WTC11 (cell line): ENCODE measurements at regions not wholly inside any gene's neighbourhood (a gene's known extent, or its start where the extent isn't known, plus 50 kb on each side); places are given as distances from the start of the nearest gene placed in this dataset.

Experiments
- ATAC-seq: fragments of 200-7000 bp; cut with Tn5 transposase; 2 replicates; pipeline ENCODE4 v1.10.0; 2021; ENCODE audit warnings: mild to moderate bottlenecking, moderate library complexity
- CTCF ChIA-PET: fragments of 300-600 bp; sonication (Branson Sonifier 250); formaldehyde crosslinking; loops from one replicate; lab custom pipeline; 2021; ENCODE audit warnings: antibody characterized with exemption; lab: Charles Lee
- POLR2A ChIA-PET: fragments of 350-600 bp; sonication (Branson Sonifier 250); formaldehyde crosslinking; loops from one replicate; lab custom pipeline; 2021; ENCODE audit warnings: antibody characterized with exemption; lab: Charles Lee
- DNase-seq: peaks from one replicate; pipeline ENCODE4 v3.0.0; 2021; ENCODE audit warnings: low spot score
- H3K27ac Mint-ChIP-seq: 2 replicates; pipeline ENCODE4 v1.8.0; 2021; ENCODE audit warnings: mixed read lengths
- H3K27me3 Mint-ChIP-seq: 2 replicates; pipeline ENCODE4 v1.8.0; 2021; ENCODE audit warnings: low read depth, mild to moderate bottlenecking, moderate library complexity, mixed read lengths
- H3K36me3 Mint-ChIP-seq: 2 replicates; pipeline ENCODE4 v1.8.0; 2021; ENCODE audit warnings: mixed read lengths
- H3K4me1 Mint-ChIP-seq: 2 replicates; pipeline ENCODE4 v1.8.0; 2022; ENCODE audit warnings: mixed read lengths
- H3K4me3 Mint-ChIP-seq: 2 replicates; pipeline ENCODE4 v1.8.0; 2021; ENCODE audit warnings: mild to moderate bottlenecking, moderate library complexity, mixed read lengths
- H3K9me3 Mint-ChIP-seq: 2 replicates; pipeline ENCODE4 v1.8.0; 2021; ENCODE audit warnings: mixed read lengths
- CBFB ChIP-seq: sonication (generic); formaldehyde crosslinking; IDR thresholded peaks from 2 replicates; pipeline ENCODE4 v1.8.1; 2022; ENCODE audit warnings: mild to moderate bottlenecking, low read depth, missing genetic modification reagents
- E2F1 ChIP-seq: sonication (generic); formaldehyde crosslinking; IDR thresholded peaks from 2 replicates; pipeline ENCODE4 v1.8.0; 2022; ENCODE audit warnings: mild to moderate bottlenecking, missing genetic modification reagents
- ERG ChIP-seq: fragments of 250-450 bp; sonication (Bioruptor Pico); IDR thresholded peaks from 2 replicates; pipeline ENCODE4 v1.8.0; 2021; ENCODE audit warnings: mild to moderate bottlenecking
- FOXP4 ChIP-seq: sonication (generic); formaldehyde crosslinking; IDR thresholded peaks from 2 replicates; pipeline ENCODE4 v1.8.0; 2022; ENCODE audit warnings: mild to moderate bottlenecking, missing genetic modification reagents
- NFATC4 ChIP-seq: fragments of 250-450 bp; sonication (Bioruptor Pico); IDR thresholded peaks from 2 replicates; pipeline ENCODE4 v1.9.0; 2021; ENCODE audit warnings: mild to moderate bottlenecking
- NFE2L1 ChIP-seq: sonication (generic); formaldehyde crosslinking; IDR thresholded peaks from 2 replicates; pipeline ENCODE4 v1.8.1; 2023; ENCODE audit warnings: missing genetic modification reagents
- RELA ChIP-seq: sonication (generic); formaldehyde crosslinking; IDR thresholded peaks from 2 replicates; pipeline ENCODE4 v1.8.1; 2022; ENCODE audit warnings: missing genetic modification reagents, mild to moderate bottlenecking, borderline replicate concordance
- SMAD4 ChIP-seq: sonication (generic); formaldehyde crosslinking; IDR thresholded peaks from 2 replicates; pipeline ENCODE4 v1.8.0; 2022; ENCODE audit warnings: mild to moderate bottlenecking, missing genetic modification reagents
- SOX15 ChIP-seq: fragments of 250-450 bp; sonication (Bioruptor Pico); IDR thresholded peaks from 2 replicates; pipeline ENCODE4 v1.9.0; 2021; ENCODE audit warnings: mild to moderate bottlenecking
- TCF7 ChIP-seq: sonication (generic); formaldehyde crosslinking; IDR thresholded peaks from 2 replicates; pipeline ENCODE4 v1.8.0; 2022; ENCODE audit warnings: mild to moderate bottlenecking, low read depth, missing genetic modification reagents, moderate library complexity
- TEAD1 ChIP-seq: sonication (generic); formaldehyde crosslinking; IDR thresholded peaks from 2 replicates; pipeline ENCODE4 v1.8.0; 2022; ENCODE audit warnings: mild to moderate bottlenecking, missing genetic modification reagents
- ZBTB43 ChIP-seq: sonication (generic); formaldehyde crosslinking; IDR thresholded peaks from 2 replicates; pipeline ENCODE4 v1.8.1; 2023; ENCODE audit warnings: mild to moderate bottlenecking, missing genetic modification reagents
- ZMAT4 ChIP-seq: fragments of 250-450 bp; sonication (Bioruptor Pico); IDR thresholded peaks from 2 replicates; pipeline ENCODE4 v1.9.0; 2021; ENCODE audit warnings: mild to moderate bottlenecking
- ZNF121 ChIP-seq: sonication (generic); formaldehyde crosslinking; IDR thresholded peaks from 2 replicates; pipeline ENCODE4 v1.8.0; 2023; ENCODE audit warnings: missing genetic modification reagents
- ZNF512 ChIP-seq: sonication (generic); formaldehyde crosslinking; IDR thresholded peaks from 2 replicates; pipeline ENCODE4 v1.8.1; 2022; ENCODE audit warnings: missing genetic modification reagents, borderline replicate concordance
- ZNF532 ChIP-seq: fragments of 250-450 bp; sonication (Bioruptor Pico); IDR thresholded peaks from 2 replicates; pipeline ENCODE4 v1.9.0; 2021; ENCODE audit warnings: mild to moderate bottlenecking, borderline replicate concordance
- ZSCAN18 ChIP-seq: fragments of 250-450 bp; sonication (Bioruptor Pico); IDR thresholded peaks from 2 replicates; pipeline ENCODE4 v2.1.2; 2022; ENCODE audit warnings: mild to moderate bottlenecking, moderate library complexity

- TF ChIP-seq ZNF532 (CRISPR knock-in tag), result no peak
- no peak for TF ChIP-seq RELA (CRISPR knock-in tag)
- TF ChIP-seq ZMAT4 (CRISPR knock-in tag), result no peak
- no peak for TF ChIP-seq FOXP4 (CRISPR knock-in tag)
- no peak for TF ChIP-seq ZSCAN18 (CRISPR knock-in tag)
- no peak for TF ChIP-seq SOX15 (CRISPR knock-in tag)
Observed at GRCh38 chr4:96483308-96484030, 643.6 kb downstream of the PDHA2 start (continued).

- peaks cover 38% of the 10 kb centered on the region for H3K9me3 Mint-ChIP-seq
- ATAC-seq (peak; percentile 63), DNase-seq (no peak)
- no peak overlapping the region for H3K4me3 Mint-ChIP-seq
- ChIA-PET CTCF (no interaction called here), POLR2A (no interaction called here)
- peaks cover 34% of the 10 kb centered on the region for H3K4me1 Mint-ChIP-seq
- H3K27me3 Mint-ChIP-seq, result no peaks in the 10 kb centered on the region; the same call in 1 of the 2 replicates
- H3K27ac Mint-ChIP-seq, result peak overlapping the region; percentile 77
- peaks cover 28% of the 10 kb centered on the region for H3K36me3 Mint-ChIP-seq
- TF ChIP-seq ZNF512, result no peak
- no peak for TF ChIP-seq TCF7 (CRISPR knock-in tag)
- TF ChIP-seq NFE2L1 (CRISPR knock-in tag), result no peak
- no peak for TF ChIP-seq ERG (CRISPR knock-in tag)
- no peak for TF ChIP-seq ZSCAN18 (CRISPR knock-in tag)
- no peak for TF ChIP-seq ZBTB43
- no peak for TF ChIP-seq CBFB
- TF ChIP-seq TEAD1 (CRISPR knock-in tag), result no peak
- TF ChIP-seq RELA (CRISPR knock-in tag), result no peak
- no peak for TF ChIP-seq ZNF121 (CRISPR knock-in tag)
- TF ChIP-seq NFATC4, result no peak
- no peak for TF ChIP-seq E2F1 (CRISPR knock-in tag)
- no peak for TF ChIP-seq SMAD4 (CRISPR knock-in tag)
Observed at GRCh38 chr4:96486563-96486962, 646.7 kb downstream of the PDHA2 start.
